HPDE6-E6E7 (cell line): ENCODE measurements at regions not wholly inside any gene's neighbourhood (a gene's known extent, or its start where the extent isn't known, plus 50 kb on each side); places are given as distances from the start of the nearest gene placed in this dataset.
"Not testable (repeated sequence)": the region's sequence is repeated elsewhere in the genome, so short reads cannot be mapped to it uniquely, and the experiment has no call there.

Experiments used
- DNase-seq: peaks from one replicate; pipeline ENCODE4 v3.0.0; 2011; ENCODE audit warnings: missing footprints; ENCODE audit errors: extremely low spot score

DNA sequence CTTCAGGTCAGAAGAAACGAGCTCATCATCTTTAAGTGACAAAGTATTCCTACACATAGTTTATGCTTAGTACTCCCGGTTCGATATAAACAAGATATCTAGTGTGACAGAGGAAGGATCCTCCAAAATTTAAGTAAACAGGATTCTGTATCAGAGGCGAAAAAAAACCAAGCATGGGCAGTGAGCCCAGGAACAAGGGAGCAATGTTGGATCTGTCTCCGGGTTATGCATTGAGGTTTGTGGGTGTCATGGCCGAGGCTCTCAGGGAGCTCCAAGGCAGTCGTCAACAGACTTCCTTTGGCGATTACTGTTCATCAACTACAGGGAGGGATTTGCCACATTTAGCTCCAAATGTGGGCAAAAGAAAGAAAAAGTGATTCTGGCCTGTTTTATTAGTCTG lies 319.5 kb downstream of the CBLN4 start:
- DNase-seq, result no peak

DNA sequence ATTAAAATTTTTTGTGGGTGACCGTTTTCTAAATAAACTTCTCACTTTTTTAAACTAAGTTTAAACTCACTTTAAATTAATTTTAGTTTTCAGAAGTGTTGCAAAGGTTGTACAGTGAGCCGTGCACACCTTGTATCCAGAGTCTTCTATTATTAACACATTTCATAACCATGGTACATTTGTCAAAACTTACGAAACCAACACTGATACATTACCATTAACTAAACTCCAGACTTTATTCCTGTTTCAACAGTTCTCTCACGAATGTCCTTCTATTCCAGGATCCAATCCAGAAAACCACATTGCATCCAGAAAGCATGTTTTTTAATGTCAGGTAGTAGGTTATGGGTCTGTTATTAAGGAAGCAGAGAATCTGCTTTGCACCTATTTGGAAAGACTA lies 319.9 kb downstream of the CBLN4 start:
- no peak for DNase-seq

DNA sequence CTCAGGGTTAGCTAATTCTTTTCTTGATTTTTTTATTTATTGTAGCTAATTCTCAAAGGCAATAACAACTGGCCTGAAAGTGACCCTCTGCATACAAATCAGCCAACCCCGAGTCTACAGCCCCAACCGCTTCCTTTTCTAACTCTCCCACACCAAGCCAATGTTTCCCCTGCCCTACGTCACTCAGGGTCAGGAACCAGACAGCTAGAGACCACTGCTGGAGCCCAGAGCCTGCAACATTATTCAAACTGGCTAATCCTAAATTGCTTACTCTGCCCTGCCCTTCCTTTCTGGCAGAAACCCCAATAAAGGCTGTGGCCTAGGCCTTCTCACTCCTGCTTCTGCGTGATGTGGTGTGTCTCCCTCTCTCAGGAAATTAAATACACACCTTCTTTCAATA lies 320.7 kb downstream of the CBLN4 start:
- no peak for DNase-seq

DNA sequence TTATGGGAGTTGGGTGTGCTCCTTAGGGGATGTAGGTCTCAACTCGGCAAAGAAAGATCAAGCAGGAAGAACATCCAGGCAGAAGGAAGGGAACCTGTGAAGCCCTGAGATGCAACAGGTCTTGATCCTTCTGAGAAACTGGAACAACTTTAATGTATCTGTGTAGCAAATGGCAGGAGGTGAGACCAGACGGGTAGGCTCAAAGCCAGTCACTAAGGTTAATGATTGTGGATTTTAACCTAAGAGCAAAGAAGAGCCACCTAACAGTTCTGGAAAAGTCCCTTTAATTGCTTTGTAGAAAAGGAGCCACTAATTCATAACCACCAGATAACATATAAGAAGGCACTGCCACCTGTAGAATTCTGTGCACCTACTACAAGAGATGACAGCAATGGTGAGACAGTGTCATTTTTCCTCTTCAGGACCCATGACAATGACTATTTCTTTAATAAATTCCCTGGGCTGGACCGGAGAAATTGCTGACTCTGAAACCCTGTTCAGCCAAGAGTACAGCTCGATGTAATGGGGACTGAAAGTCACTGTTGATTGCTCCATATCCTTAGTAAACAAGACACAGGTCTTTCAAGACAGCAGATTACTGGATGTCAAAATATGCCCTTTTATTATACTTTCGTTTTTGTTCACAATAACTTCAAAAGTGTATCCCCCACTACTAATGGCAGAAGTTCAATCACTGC lies 326.2 kb downstream of the CBLN4 start:
- no peak for DNase-seq

DNA sequence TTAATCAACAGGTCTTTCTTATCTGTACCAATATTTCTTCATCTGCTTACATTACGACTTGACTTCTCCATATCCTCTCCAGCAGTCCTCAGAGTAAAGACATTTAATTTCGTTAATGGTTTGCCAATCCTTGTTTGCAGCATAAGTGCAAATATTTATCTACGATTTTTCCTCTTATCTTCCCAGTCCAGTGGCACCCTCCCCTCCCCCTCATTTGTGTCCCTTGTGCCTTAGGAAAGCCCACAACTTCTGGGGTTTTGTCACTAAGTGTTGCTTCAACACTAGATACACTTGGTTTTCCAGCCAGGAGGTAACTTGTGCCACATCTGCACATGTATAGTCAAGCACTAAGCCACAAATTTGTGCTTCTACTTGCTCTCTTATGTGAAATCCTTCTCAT lies 327.2 kb downstream of the CBLN4 start:
- DNase-seq, result no peak

DNA sequence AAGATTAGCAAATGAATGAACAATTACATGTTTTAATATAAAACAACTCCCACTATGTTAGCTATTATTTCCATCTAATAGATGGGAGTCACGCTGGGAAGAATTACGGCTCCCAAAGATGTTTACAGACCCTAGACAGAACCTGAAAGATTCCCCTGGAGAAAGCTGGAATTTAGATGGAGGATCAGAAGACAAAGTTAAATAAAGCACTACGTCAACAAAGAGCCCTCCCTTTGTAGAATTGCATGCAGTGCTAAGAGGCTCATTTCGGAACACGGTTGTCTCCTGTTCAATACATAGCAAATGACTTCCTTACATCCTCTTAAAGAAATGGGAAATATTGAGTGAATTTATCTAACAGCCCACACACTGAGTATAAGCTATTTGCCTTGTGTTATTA lies 328.3 kb downstream of the CBLN4 start:
- DNase-seq, result no peak

DNA sequence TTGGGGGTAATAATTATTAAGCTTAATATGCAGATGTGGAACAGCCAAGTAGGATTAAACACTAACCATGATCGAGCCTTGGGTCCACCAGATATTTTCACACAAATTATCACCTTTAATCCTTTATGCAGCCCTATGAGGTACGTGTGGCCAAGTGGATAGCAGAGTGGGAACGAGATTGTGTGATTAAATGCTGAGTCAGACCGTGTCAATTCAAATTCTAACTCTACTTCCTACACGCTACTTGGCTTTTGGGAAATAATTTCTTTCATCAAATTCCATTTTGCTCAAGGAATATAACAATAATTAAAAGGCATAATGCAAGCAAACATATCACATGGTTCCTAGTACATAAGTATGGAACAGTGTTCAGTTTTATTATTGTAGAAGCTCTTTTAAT lies 329.2 kb downstream of the CBLN4 start:
- no peak for DNase-seq

DNA sequence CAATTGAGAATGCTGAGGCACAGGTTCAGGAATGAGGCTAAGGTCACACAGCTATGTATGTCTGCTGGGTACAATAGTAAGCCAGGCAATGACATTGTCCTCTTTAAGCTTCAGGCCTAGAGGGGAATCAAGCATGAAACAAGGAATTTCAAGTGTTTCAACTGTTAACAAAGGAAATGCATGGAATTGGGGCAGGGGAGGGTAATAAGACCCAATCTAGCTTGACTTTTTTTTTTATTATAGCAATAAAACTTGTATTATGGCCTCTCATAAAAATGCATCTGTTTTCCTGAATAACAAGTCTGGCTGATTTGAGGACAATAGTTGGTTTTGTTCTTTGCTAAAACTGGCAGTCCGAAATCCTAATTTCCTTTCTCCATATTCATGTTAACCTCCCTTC lies 336.7 kb downstream of the CBLN4 start:
- no peak for DNase-seq

DNA sequence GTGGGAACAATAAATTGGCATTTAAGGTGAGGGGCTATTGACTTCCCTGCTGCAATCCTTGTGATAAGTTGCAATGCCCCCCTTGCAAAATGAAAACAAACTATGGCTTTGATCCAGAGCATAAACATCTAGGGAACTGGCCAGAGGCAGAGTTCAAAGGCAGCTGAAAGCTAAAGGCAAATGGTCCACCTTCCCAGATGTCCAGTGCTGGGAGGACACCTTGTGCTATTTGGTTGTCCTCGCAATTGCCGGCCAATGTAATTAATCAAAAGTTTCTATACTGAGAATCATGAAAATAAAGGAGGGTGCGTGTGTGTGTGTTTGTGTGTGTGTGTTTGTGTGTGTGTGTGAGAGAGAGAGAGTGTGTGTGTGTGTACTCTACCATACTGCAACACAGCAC lies 337.4 kb downstream of the CBLN4 start:
- DNase-seq, result no peak

DNA sequence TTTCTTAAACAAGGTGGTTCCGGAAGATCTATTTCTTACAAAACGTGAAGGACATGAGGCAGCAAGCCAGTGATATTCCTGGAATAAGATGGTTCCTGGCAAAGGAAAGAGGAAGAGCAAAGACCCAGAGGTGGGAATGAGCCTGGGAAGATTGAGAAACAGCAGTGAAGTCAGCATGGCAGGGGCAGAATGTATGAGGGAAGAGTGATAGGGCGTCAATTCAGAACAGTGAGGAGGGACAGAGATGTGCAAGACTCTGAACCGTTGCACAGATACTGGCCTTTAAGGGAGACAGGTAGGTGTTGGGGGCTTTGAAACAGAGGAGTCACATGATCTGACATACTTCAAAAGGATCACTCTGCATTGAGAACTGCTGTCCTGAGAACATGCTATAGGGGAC lies 338.3 kb downstream of the CBLN4 start:
- DNase-seq, result no peak

DNA sequence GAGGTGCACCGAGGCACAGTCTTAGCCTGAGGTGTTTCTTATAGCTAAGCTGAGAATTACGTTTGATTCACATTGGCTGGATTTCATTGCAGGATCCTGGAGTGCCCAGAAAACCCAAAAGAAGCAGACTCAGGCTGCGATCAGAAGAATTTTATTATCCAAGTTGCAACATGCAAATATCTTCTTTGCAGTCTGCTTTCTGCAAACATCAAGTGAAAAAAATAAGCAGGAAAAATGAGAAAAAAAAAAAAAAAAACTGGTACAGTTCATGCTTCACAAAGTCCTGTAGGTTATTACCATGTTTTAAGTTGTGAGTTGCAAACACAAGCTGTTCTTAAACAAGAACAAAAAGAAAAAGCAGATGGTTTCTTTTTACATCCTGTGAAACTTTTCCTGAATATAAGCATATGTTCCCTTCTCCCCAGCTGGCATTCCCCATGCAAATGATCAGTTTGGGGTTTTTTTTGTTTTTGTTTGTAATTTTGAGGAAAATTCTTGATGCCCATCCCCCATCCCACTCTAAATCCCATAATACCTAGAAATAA lies 349.0 kb downstream of the CBLN4 start:
- DNase-seq, result no peak

DNA sequence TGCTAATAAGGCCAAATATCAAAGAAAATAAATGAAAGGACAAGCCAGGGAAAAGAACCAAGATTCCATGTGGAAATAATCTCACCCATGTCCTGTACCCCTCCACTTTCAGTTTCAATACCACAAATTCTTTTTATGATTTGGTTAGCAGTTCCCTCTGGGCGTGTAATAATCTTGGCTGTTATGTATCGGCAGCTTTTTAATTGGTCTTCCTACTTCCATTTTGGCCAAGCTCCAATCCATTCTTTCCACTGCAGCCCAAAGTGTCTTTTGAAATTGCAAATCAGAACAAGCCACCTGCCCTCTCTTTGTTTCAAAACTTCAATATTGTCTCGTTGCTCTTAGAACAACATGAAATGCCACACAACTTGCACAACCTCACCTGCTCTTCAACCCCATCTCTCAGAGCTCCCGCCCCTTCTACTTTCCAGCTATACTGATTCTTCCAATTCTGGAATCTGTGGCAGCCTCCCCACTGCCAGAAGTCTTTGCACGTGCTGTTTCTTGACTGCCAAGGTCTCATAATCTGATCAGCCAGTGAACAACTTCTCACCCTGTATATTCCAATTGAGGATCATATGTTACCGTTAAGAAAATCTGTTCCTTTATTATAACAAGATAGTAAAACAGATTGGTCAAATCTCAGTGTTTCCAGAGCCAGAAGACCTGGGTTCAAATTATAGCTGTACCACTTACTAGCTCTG lies 354.5 kb downstream of the CBLN4 start:
- DNase-seq, result no peak

DNA sequence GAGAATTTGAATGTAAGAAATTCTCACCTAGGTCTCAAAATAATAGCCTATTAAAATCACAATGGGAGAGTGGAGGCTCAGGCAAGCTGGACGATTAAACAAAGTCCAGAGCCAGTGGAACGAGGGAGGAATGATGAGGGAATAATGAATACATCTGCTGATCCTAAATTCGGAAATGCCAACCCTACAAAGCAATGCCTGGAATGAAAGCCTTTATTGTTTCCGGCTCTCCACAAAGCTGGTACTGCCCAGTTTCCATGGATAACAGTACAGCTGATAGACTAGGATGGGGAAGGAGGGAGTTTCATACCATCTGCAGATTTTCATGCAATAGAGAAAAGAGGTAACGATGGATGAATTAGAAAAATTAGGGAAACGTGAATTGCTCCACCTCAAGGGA lies 356.1 kb downstream of the CBLN4 start:
- no peak for DNase-seq

DNA sequence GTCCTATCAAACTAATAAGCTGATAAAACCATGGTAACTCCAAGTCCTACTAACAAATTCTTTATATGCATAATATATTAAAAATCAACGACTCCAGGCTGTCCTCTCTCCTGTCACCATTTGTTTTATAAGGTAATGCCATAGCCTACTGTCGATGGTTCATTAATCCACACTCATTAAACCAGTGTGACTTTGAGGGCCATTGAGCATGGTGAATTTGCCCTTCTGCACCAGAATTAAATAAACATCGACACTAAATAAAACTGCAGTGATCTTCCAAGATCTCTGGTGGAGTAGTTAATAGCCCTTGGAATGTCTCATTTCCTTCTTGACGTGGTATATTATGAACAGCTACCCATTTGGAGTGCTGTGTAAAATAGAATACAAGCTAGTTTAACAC lies 358.5 kb downstream of the CBLN4 start:
- DNase-seq, result no peak

DNA sequence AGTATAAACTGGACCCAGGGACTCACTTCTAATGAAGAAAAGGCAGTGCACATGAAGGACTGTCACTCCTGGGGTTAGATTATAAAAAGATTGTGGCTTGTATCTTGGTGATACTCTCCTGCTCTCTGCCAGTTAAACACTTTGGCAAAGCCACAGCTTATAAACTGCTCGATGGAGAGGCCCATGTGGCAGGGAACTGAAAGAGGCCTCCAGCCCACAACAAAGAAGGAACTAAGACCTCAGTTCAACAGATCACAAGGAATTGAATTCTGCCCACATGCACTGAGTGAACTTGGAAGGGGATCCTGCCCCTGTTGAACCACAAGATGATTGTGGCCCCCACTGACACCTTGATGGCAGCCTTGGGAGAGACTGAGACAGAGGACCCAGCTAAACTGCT lies 363.8 kb downstream of the CBLN4 start:
- DNase-seq, result no peak

DNA sequence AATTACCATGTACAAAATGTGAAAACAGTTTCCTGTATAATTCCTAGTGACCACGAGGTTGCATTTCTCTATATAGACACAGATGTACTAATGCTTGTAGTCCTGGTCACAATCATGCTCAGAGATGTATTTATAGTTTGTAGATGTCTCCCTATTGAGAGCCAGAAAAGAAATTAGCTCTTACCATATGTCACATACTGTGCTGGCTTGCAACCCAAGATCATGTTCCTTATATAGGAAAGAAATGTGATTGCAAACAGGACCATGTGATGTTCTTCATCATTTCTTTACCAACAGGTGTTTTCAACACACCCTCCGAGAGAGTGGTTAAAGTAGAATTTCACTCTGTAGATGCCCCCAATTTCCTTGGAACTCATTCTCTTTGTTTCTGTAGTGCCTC lies 369.4 kb downstream of the CBLN4 start:
- no peak for DNase-seq

DNA sequence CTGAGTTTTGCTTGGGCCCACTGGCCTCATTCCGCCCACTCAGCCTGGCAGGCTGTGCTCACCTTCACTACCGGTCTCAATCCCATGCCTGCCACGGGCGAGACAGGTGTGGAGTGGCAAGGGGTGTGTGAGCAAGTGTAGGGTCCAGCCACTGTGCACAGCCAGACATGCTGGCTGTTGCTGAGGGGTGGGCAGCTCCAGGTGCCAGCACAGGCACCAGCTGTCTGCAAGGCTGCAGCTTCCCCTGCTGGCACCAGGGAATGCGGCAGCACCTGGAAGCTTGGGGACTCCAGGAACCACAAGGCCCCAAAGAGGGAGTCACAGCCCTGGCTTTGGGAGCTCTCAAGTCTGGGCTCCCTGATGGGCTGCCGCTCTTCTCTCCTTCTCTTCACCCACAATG lies 372.7 kb downstream of the CBLN4 start:
- no peak for DNase-seq

DNA sequence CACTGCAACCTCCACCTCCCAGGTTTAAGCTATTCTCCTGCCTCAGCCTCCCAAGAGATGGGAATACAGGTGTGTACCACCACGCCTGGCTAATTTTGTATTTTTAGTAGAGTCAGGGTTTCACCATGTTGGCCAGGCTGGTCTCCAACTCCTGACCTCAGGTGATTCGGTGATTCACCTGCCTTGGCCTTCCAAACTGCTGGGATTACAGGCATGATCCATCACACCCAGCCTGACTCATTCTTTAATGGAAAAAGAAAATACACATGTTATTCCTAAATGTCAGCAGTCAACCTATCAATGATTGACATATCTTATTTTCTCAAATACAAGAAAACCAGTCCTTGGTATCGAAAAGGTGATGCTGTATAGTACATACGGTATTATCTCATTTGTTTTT lies 376.2 kb downstream of the CBLN4 start:
- not testable (repeated sequence) for DNase-seq

DNA sequence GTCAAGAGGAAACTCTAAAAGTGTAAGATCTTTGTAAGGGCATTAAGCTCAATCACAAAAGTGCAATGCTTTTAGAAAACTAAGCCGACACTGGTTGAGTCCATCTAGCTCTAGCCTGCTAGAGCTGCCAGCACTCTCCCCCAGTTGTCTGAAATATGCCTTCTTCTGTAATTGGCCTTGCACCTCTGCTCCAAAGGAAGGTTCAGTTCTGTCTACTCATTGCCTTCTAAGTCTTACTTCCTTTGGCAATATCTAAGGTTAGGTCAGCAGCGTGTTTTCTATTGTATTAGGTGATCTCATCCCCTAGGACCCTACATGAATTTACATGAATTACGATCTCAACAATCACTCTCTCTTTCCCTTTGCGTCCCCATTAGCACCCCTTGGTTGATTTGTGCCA lies 378.6 kb downstream of the CBLN4 start:
- DNase-seq, result no peak

DNA sequence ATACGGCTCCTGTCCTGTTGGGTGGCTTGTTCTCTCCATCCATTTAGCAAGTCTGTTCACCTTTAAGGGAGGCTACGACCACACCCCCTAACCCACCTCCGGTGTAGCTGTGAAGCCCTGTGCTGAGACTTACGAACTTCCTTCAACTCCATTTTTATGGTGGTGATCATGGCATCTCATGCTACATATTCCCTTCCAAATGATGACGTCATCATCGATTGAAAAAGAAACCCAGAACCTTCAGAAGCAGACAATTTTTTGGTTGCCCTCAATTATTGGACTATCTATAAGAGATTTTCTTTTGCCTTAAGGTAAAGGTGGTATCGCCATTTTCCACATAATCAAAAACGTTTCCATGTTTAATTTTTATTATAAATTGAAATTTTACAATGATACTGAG lies 389.0 kb downstream of the CBLN4 start:
- no peak for DNase-seq

DNA sequence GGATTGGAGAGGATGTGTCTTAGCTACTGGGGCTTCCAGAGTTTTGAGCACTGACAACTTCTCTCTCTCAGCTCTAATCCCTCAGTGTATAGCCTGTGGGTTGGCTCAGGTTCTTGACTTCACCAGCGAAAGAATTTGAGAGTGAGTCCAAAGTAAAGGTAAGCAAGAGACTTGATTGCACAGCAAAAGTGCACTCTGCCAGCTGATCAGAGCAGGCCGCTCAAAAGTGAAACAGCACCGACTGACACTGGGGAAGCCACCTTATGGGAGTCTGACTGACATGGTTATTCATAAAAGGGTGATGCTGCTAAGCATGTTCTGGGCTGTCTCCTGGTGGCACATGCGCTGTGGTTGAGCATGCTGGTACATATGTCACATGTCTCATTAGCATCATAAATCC lies 389.5 kb downstream of the CBLN4 start:
- DNase-seq, result no peak

DNA sequence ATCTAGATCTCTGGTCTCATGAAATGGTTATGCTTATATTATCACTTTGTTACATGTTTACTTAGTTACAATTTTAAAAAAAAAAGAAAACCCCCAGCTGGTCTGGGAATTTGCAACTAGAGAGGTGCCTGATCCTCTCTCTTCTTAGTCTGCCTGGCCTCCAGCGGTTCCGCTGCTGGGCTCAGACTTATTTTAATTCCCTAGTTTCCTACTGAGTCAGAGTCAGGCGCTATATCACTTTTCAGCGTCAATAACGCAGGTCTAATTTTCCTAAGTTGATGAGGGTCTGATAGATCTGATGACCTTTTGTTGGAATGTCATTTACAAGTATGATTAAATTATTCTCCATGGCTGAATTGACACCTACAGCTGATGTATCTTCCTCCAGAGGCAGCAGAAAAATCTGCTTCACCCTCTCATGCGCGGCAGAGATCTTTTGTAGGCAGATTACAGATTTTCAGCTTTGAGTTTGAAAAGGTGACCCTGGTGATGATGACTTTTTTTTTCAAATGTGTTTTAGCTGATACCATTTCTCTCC lies 391.0 kb downstream of the CBLN4 start:
- DNase-seq, result no peak

DNA sequence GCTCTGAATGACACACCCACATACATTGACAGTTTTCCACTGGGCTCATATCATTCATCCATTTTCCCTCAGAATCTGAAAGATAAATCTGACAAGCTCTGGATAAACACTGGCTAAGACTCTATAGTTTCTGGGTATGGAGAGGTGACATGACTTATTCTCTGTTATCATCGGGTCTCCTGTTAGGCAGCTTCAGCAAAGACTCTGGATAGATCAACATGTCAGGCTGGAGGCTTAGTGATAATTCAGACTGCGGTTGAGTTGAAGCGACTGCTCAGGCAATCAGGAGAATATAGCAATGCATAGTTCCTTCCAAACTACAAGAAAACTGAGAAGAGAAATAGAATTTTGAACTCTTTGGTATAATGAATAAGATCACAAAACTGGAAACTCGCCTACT lies 394.6 kb downstream of the CBLN4 start:
- DNase-seq, result no peak
